GM13977 (cell line): ENCODE measurements at regions not wholly inside any gene's neighbourhood (a gene's known extent, or its start where the extent isn't known, plus 50 kb on each side); places are given as distances from the start of the nearest gene placed in this dataset.

ENCODE experiments used
- DNase-seq: peaks from one replicate; pipeline ENCODE4 v3.0.0; 2012; ENCODE audit warnings: low spot score
- in situ Hi-C: fragments of 300-500 bp; cut with MboI; formaldehyde crosslinking; loops from one replicate; pipeline ENCODE4 v1.12.0; 2022; ENCODE audit warnings: low sequenced_read_pairs, low pct_unique_long_range_greater_than_20kb, mixed read lengths, inconsistent platforms; ENCODE audit not compliant: unreplicated experiment
- TF ChIP-seq, protein P1 (sequence below): IDR thresholded peaks from 2 replicates; pipeline ENCODE4 v1.5.1; 2012; ENCODE audit warnings: mild to moderate bottlenecking, control low read depth; ENCODE audit not compliant: insufficient read depth; ENCODE audit errors: extremely low read depth, missing control alignments

DNA sequence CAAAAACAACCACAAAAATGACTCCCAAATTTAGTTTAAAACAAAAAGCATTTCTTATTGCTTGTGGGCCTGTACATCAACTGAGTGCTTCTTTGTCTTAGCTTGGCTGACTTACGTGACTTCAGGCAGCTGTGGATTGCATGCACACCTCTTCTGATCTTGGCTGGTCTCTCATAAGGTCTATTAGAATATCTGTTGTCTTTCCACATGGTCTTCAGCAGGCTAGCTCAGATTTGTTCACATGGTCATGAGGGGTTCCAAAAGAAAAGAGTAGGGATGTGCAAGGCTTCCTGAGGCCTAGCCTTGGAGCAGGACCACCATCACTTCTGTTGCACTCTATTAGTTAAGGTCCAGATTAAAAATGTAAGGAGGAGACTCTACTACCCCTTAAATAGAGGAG, 120.1 kb downstream of the LRRC70 start:
- in situ Hi-C loops = no loop called here
- DNase-seq = no peak
- TF ChIP-seq, protein P1, sequence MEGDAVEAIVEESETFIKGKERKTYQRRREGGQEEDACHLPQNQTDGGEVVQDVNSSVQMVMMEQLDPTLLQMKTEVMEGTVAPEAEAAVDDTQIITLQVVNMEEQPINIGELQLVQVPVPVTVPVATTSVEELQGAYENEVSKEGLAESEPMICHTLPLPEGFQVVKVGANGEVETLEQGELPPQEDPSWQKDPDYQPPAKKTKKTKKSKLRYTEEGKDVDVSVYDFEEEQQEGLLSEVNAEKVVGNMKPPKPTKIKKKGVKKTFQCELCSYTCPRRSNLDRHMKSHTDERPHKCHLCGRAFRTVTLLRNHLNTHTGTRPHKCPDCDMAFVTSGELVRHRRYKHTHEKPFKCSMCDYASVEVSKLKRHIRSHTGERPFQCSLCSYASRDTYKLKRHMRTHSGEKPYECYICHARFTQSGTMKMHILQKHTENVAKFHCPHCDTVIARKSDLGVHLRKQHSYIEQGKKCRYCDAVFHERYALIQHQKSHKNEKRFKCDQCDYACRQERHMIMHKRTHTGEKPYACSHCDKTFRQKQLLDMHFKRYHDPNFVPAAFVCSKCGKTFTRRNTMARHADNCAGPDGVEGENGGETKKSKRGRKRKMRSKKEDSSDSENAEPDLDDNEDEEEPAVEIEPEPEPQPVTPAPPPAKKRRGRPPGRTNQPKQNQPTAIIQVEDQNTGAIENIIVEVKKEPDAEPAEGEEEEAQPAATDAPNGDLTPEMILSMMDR = no peak

DNA sequence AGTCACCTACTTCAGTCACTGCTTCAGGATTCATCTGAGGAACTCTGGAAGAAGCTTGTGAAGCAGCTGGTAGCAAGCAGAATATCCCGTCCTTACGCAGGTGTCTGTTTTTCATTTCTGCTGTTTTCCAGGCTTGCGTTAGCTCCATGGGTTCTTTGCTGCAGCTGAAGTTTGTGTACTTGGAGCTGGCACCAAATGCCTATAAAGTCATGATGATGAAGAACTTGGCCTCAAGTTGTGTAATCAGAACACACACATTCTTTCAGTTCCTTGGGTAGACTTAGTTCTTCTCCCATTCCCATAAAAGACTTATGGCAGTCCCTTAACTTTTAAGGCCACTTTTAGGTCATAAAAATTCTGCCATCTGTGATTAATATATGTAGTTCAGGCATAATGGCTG, 116.7 kb downstream of the LRRC70 start:
- DNase-seq = no peak
- in situ Hi-C loops = no loop called here
- TF ChIP-seq, protein P1 = no peak

DNA sequence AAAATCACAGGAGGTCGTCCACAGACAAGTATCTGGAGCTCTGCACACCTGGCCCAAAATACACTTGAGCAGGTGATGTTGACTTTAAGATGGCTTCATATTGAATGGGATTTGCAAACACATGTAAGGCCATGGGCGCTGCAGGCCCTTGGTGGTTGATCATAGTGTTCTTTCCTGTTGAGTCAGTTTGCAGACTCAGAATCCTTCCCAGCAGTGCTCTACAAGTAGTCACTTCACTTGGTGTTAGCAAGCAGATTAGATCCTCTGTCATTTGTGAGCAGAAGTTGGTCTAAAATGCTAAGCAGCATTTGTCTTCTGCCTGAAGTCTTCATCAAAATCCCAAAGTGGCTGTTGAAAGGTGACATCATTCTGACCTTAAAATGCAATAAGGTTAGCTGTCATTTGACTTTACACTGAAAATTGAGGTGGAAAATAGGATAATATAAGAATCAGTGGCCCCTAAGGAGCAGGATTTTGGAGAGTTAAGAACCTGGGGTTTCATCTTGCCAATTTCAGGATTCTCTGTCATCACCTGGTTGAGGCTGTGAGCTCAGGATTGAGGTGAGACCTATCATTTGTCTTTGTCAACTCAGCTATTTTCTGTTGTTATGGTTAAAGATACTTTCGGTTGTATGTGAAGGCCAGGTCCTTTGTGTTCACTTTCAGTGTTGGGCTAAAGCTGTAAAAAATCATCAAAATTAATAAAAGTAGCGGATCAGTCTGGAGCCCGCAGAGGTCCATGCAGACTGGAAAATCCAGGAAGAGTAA, 114.5 kb downstream of the LRRC70 start:
- DNase-seq = no peak
- TF ChIP-seq, protein P1 = no peak

DNA sequence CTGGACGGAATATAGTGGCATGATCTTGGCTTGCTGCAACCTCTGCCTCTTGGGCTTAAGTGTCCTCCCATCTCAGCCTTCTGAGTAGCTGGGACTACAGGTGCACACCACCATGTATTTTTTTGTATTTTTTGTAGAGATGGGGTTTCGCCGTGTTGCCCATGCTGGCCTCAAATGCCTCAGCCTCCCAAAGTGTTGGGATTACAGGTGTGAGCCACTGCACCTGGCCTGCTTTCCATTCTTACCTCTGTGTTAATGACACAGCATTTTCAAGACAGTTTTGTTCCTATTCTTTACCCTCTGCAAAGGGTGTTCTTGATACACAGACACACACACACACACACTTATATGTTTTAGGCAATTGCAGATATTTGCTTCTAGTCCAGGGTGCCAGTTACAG, 113.3 kb downstream of the LRRC70 start:
- TF ChIP-seq, protein P1 = no peak
- DNase-seq = no peak
- in situ Hi-C loops = no loop called here

More for the DNA sequence above, 114.5 kb downstream of the LRRC70 start:
- in situ Hi-C loops = no loop called here

DNA sequence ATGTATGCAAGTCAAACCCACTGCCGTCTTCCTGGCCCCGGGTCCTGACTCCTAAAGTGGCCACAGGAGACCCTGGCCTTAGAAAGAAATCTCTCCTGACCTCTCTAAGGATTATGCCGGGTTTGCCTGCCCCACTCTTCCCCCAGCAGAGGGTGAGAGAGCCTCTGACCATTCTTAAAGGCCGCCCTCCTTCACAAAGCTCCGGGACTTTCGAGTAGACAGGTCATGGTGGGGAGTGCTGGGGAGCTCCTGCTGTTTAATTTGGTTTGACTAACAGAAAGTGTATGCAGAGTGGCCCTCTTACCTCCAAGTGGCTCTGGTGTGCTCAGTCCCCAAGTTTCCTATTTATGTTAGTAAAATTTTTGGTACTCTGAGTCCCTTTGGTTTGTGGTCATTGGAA, 111.8 kb downstream of the LRRC70 start:
- no peak for DNase-seq
- in situ Hi-C loops = no loop called here
- TF ChIP-seq, protein P1 = no peak

DNA sequence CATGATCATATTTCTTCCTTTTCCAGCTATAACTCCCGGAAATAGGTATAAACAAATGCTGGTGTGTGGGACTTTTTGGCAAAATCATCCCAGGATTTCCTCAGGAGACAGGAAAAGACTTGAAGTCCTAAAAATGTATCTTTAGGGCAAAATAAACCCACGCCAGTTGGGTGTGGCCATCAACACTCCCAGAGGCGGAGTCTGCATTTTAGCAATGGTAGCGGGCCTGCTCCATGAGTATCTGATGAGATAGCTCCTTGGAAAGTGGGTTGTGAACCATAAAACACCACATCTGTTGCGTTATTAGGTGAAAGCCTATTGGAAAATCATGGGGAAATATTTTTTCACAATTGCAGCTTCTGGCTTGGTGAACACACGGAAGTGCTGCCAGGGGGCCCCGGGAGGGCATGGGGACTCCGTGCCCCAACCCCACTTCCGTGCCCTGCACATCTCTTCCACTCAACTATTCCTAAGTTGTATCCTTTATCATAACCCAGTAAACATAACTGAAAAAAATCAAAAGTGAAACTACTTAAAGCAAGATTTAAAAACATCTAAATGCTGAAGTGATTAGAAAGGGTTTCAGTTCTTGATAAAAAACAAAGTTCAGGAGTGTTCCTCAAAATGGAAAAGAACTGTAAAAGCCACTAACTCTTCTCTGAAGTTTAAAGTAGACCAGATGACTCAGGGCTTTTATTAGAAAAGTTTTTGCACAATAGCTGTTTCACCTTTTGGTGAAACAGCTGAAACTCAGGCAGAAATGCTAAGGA, 111.2 kb downstream of the LRRC70 start:
- in situ Hi-C loops = no loop called here
- no peak for DNase-seq
- TF ChIP-seq, protein P1 = no peak
